NCI-H226 (cell line): ENCODE measurements at regions not wholly inside any gene's neighbourhood (a gene's known extent, or its start where the extent isn't known, plus 50 kb on each side); places are given as distances from the start of the nearest gene placed in this dataset.
"Not testable (repeated sequence)": the region's sequence is repeated elsewhere in the genome, so short reads cannot be mapped to it uniquely, and the experiment has no call there.

Experiments used
- DNase-seq: peaks from one replicate; pipeline ENCODE4 v3.0.0-alpha.2; 2015

DNA sequence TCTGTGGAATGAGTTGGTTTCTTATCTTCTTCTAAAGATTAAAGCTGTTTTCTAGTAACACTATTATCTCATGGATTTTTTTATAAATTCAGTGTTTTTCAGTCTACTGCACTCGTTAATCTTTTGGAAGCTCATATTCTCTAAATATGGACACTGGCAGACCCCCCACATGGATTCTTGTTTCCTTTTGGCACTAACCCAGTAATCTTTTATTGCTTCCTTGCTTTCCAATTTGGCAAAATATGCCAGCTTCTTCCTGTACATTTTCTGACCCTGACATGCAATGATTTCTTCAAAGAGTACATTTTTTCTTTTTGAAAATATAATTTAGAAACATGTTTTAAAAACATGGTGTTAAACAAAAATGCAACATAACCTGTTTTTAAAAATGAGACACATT is 474.2 kb upstream of the FTMT start:
- DNase-seq, result peak; percentile 16

GRCh38 chr5:121378046-121378445 is 473.6 kb upstream of the FTMT start:
- no peak for DNase-seq

GRCh38 chr5:121378559-121379359 is 472.9 kb upstream of the FTMT start:
- DNase-seq, result no peak

GRCh38 chr5:121380066-121380465 is 471.6 kb upstream of the FTMT start:
- no peak for DNase-seq

GRCh38 chr5:121384359-121384758 is 467.3 kb upstream of the FTMT start:
- DNase-seq, result no peak

DNA sequence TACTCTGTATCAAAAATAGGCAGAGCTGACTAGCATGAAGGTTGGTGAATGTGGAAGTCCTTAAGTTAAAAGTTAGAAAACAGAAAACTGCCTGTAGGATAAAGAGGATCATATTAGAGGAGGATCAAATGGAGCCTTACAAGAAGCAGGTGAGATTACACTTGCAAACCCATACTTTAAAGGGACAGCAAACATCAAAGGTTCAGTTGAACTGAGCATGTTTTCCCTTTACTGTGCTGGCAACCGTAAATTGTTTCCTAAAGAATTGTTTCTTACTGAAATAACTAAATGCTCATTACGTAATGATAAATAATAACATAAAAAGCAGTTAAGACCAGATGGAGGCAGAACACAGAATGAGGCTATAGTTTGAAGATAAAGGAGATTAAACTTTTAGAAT is 465.3 kb upstream of the FTMT start:
- DNase-seq, result no peak

DNA sequence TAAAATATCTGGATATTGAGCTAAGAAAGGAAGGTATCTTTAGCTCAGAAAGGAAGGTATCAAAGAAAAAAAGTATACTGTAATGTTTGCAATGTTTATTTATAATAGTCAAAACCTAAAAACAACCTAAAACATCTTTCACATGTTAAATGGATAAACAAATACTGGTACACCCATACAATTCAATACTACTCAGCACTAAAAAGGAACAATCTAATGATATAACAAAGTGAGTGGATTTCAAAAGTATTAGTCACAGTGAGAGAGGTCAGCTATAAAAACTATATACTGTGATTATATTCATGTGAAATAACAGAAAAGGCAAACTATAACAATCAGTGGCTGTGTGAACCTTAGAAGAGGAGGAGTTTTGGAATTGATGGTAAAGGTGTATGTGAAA is 455.0 kb upstream of the FTMT start:
- no peak for DNase-seq

DNA sequence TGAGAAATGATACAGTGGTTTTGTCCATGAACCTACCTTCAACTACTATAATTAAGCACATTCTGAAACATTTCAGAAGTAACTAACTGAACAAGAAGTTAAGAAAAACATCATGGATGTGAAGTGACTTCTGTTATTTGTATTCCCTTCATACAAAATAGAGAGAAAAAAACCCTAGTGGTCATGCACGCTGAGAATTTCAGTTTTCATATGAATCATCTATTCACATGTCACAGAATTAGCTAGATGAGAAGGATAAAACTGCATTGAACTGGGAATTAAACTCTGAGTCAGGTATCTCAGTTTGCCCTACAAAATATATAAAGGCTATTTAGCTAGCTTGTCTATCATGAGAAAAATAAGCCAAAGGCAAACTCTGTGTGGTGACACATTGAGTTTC is 451.8 kb upstream of the FTMT start:
- DNase-seq, result no peak

DNA sequence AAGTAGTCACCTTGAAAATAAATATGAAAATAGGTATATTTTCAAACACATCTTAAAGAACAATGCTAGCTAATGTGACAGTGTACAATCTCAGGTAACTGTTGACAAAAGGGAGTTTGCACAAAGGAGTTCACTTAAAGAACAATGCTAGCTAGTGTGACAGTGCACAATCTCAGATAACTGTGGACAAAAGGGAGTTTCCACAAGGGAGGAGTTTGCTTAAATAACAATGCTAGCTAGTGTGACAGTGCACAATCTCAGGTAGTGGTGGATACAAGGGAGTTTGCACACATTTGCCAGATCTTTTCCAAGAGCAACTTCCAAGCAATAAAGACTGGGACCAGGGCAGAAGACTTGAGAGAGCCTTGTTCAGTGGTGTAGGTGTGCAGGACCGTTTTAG is 442.9 kb upstream of the FTMT start:
- DNase-seq, result no peak

DNA sequence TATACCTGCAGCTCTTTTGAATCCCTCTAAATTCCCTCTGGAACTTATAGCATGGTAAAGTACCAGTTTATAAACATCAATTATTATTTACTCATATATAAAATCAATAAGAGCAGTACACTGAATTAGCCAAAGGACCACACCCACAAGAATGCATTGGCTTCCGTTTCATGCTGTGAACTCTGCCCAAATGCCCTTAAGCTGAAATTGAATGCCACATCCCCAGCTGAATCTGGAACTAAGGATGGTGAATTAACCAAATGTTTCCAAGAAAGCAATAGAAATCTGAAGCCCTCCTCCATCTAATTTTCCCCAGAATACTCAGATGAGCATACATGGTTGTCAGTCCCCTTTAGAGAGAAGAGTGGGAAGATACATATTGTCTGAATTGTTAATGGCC is 436.4 kb upstream of the FTMT start:
- DNase-seq, result no peak

GRCh38 chr5:121421646-121422045 is 430.0 kb upstream of the FTMT start:
- DNase-seq, result no peak

GRCh38 chr5:121424976-121425375 is 426.7 kb upstream of the FTMT start:
- DNase-seq, result peak; percentile 3

DNA sequence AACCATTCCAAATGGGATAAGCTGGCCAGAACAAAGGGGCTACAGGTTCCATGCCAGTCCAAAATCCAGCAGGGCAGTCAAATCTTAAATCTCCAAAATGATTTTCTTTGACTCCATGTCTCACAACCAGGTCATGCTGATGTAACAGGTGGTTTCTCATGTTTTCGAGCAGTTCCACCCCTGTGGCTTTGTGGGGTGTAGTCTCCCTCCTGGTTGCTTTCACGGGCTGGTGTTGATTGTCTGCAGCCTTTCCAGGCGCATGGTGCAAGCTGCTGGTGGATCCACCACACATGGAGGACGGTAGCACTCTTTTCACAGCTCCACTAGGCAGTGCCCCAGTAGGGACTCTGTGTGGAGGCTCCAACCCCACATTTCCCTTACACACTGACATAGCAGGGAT is 425.5 kb upstream of the FTMT start:
- DNase-seq, result no peak

GRCh38 chr5:121429761-121430160 is 421.9 kb upstream of the FTMT start:
- DNase-seq, result no peak

- no peak for DNase-seq
Measured at GRCh38 chr5:121430538-121430937, 421.1 kb upstream of the FTMT start.

GRCh38 chr5:121445511-121445910 is 406.2 kb upstream of the FTMT start:
- DNase-seq, result no peak

DNA sequence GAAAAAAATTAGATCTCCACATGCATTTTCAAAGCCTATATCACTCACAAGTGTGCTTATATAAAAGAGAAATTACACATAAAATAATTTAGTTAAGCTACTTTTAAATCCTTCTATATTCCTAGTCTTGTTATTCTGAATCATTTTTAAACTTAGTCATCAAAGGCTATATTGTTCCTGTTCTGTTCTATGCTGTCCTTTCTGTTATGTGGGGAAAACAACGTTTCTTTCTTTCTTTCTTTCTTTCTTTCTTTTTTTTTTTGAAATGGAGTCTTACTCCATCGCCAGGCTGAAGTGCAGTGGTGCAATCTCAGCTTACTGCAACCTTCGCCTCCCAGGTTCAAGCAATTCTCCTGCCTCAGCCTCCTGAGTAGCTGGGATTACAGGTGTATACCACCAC is 389.2 kb upstream of the FTMT start:
- no peak for DNase-seq

DNA sequence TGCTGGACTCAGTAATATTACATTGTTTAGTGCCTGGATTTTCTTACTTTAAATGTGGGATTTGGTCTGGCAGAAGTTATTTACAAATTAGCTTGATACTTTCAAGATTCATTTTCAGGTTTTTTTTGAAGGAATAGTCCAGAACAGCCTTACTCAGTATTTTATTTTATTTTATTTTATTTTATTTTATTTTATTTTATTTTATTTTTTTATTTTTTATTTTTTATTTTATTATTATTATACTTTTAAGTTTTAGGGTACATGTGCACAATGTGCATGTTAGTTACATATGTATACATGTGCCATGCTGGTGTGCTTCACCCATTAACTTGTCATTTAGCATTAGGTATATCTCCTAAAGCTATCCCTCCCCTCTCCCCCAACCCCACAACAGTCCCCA is 380.5 kb upstream of the FTMT start:
- DNase-seq, result not testable (repeated sequence)

GRCh38 chr5:121478636-121479035 is 373.0 kb upstream of the FTMT start:
- no peak for DNase-seq

- no peak for DNase-seq
Measured at GRCh38 chr5:121479337-121479736, 372.3 kb upstream of the FTMT start.

DNA sequence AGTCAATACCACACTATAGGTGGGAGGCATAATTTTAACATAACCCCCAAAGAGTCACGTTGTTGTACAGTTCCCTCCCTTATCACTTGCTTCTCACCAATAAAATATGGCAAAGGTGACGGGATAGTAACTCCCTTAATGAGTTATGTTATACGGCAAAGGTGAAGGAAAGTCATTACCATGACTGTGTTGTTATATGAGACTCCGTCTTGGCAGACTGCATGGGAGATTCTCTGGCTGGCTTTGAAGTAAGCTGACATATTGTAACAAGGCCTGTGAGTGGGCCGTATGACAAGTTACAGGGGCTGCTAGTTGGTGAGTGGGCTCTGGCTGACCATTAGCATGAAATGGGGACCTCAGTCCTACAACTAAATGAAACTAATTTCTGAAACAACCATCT is 366.4 kb upstream of the FTMT start:
- no peak for DNase-seq

DNA sequence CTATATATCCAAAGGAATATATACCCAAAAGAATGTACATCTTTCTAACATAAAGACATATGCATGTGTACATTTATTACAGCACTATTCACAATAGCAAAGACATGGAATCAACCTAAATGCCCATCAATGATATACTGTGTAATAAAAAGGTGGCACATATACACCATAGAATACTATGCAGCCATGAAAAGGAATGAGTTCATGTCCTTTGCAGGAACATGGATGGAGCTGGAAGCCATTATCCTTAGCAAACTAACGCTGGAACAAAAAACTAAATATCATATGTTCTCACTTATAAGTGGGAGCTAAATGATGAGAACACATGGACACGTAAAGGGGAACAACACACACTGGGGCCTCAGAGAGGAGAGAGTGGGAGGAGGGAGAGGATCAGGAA is 365.7 kb upstream of the FTMT start:
- DNase-seq, result not testable (repeated sequence)

- no peak for DNase-seq
Measured at GRCh38 chr5:121489972-121490371, 361.7 kb upstream of the FTMT start.

- DNase-seq, result peak; percentile 59
Measured at GRCh38 chr5:121497176-121497575, 354.5 kb upstream of the FTMT start.

- DNase-seq, result no peak
Measured at GRCh38 chr5:121500310-121500709, 351.4 kb upstream of the FTMT start.
